ENCODE measurements at regions not wholly inside any gene's neighbourhood (a gene's known extent, or its start where the extent isn't known, plus 50 kb on each side); places are given as distances from the start of the nearest gene placed in this dataset.

DNA sequence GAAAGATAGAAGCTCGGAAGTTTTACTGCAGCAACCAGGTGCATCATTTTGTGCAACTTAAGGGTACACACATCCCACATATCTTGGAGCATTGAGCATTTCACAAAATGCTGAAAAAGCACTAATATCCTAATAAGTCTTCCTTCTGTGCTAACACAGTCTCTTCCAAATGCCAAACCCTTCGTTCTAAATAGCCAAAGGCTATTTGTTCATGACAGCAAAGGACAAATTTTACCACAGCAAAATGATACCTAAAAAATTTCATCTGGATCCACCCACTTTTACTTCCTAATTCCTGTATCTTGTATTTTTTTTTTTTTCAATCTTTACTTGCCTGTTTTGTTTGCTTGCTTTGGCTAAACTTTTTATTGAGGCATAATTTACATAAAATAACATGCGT lies 435.0 kb downstream of the RND3 start:
- TF ChIP-seq CTCF (IDR thresholded peaks at IDR 0.05) (no peak), POLR2A (IDR thresholded peaks at IDR 0.05) (no peak)
